ENCODE measurements at regions not wholly inside any gene's neighbourhood (a gene's known extent, or its start where the extent isn't known, plus 50 kb on each side); places are given as distances from the start of the nearest gene placed in this dataset.

GRCh38 chr5:124393584-124394379 is 352.7 kb downstream of the ZNF608 start:
- TF ChIP-seq SMAD4 (CRISPR knock-in tag; conservative IDR thresholded peaks at IDR 0.05) (no peak), ZZZ3 (IDR thresholded peaks at IDR 0.05) (no peak), HDGF (IDR thresholded peaks at IDR 0.05) (no peak), EZH2 (IDR thresholded peaks at IDR 0.05; ENCODE audit: borderline replicate concordance, low read depth, low read length) (no peak), RFX1 (IDR thresholded peaks at IDR 0.05) (no peak), REST (IDR thresholded peaks at IDR 0.05; ENCODE audit: borderline replicate concordance) (no peak), REST (CRISPR knock-in tag; IDR thresholded peaks at IDR 0.05; ENCODE audit: low read depth) (no peak), CTCF (IDR thresholded peaks at IDR 0.05 in 2 of 3, conservative IDR thresholded peaks at IDR 0.05 in 1 of 3; ENCODE audit: insufficient read depth in 2 of 3, low read depth in 1 of 3, low read length in 3 of 3) (no peak), CEBPB (tag; IDR thresholded peaks at IDR 0.05) (no peak), AFF4 (CRISPR knock-in tag; IDR thresholded peaks at IDR 0.05) (no peak), ZBTB43 (CRISPR knock-in tag; IDR thresholded peaks at IDR 0.05) (no peak), BDP1 (IDR thresholded peaks at IDR 0.05; ENCODE audit: insufficient read depth, insufficient read length) (no peak)

All from K562 (cell line).